ENCODE measurements at regions not wholly inside any gene's neighbourhood (a gene's known extent, or its start where the extent isn't known, plus 50 kb on each side); places are given as distances from the start of the nearest gene placed in this dataset.

GRCh38 chr3:18730491-18730890 is 305.4 kb upstream of the SATB1 start:
- no peaks in the 10 kb centered on the region for H3K9me3 ChIP-seq (ENCODE audit: control insufficient read depth, insufficient read depth, low read depth, low read length)
- POLR2A ChIA-PET: no interaction called here
- H3K4me1 ChIP-seq (ENCODE audit: control insufficient read depth, insufficient read depth, low read length): no peaks in the 10 kb centered on the region
- no peak overlapping the region for H3K4me3 ChIP-seq (ENCODE audit: low read depth, low read length)
- CTCF ChIA-PET: no interaction called here
- TF ChIP-seq ZNF2 (tag by site-specific recombination; IDR thresholded peaks at IDR 0.05): no peak
- no peak for TF ChIP-seq ZNF354C (tag by site-specific recombination; IDR thresholded peaks at IDR 0.05; ENCODE audit: borderline replicate concordance, low read depth)
- TF ChIP-seq ZNF785 (tag by site-specific recombination; IDR thresholded peaks at IDR 0.05): no peak
- no peak for TF ChIP-seq ZNF24 (tag by site-specific recombination; IDR thresholded peaks at IDR 0.05)
- TF ChIP-seq, protein P1, sequence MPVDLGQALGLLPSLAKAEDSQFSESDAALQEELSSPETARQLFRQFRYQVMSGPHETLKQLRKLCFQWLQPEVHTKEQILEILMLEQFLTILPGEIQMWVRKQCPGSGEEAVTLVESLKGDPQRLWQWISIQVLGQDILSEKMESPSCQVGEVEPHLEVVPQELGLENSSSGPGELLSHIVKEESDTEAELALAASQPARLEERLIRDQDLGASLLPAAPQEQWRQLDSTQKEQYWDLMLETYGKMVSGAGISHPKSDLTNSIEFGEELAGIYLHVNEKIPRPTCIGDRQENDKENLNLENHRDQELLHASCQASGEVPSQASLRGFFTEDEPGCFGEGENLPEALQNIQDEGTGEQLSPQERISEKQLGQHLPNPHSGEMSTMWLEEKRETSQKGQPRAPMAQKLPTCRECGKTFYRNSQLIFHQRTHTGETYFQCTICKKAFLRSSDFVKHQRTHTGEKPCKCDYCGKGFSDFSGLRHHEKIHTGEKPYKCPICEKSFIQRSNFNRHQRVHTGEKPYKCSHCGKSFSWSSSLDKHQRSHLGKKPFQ (tag by site-specific recombination; IDR thresholded peaks at IDR 0.05): no peak
- TF ChIP-seq IKZF3 (tag by site-specific recombination; IDR thresholded peaks at IDR 0.05): no peak
- TF ChIP-seq ZBTB6 (tag by site-specific recombination; IDR thresholded peaks at IDR 0.05): no peak
- TF ChIP-seq ZNF501 (tag by site-specific recombination; IDR thresholded peaks at IDR 0.05): no peak
- TF ChIP-seq ZNF404 (tag by site-specific recombination; IDR thresholded peaks at IDR 0.05): no peak
- TF ChIP-seq ZNF274 (IDR thresholded peaks at IDR 0.05; ENCODE audit: low read length): no peak
- no peak for TF ChIP-seq ZNF274 (tag by site-specific recombination; IDR thresholded peaks at IDR 0.05; ENCODE audit: borderline replicate concordance)
- no peak for TF ChIP-seq ZNF776 (tag by site-specific recombination; IDR thresholded peaks at IDR 0.05; ENCODE audit: borderline replicate concordance)
- TF ChIP-seq ZSCAN16 (tag by site-specific recombination; IDR thresholded peaks at IDR 0.05): no peak
- TF ChIP-seq ZNF747 (tag by site-specific recombination; IDR thresholded peaks at IDR 0.05): no peak
- TF ChIP-seq TCF7L2 (IDR thresholded peaks at IDR 0.05; ENCODE audit: borderline replicate concordance, low read depth, low read length): no peak
- no peak for TF ChIP-seq ZNF664 (tag by site-specific recombination; IDR thresholded peaks at IDR 0.05)
- no peak for TF ChIP-seq ZFP3 (tag by site-specific recombination; IDR thresholded peaks at IDR 0.05; ENCODE audit: low read depth)
- no peak for TF ChIP-seq ZNF704 (tag by site-specific recombination; IDR thresholded peaks at IDR 0.05)
- H3K27ac ChIP-seq (ENCODE audit: extremely low read depth, low read depth, low read length): no peak overlapping the region
- no peaks in the 10 kb centered on the region for H3K36me3 ChIP-seq (ENCODE audit: control insufficient read depth in 2 of 2, insufficient read depth in 1 of 2, low read length in 2 of 2)

GRCh38 chr3:18729671-18730070 is 304.5 kb upstream of the SATB1 start:
- H3K4me1 ChIP-seq (ENCODE audit: control insufficient read depth, insufficient read depth, low read length): no peaks in the 10 kb centered on the region
- ChIA-PET CTCF (no interaction called here), POLR2A (no interaction called here)
- no peaks in the 10 kb centered on the region for H3K9me3 ChIP-seq (ENCODE audit: control insufficient read depth, insufficient read depth, low read depth, low read length)
- H3K36me3 ChIP-seq (ENCODE audit: control insufficient read depth in 2 of 2, insufficient read depth in 1 of 2, low read length in 2 of 2): no peaks in the 10 kb centered on the region
- no peak for TF ChIP-seq ZNF394 (tag by site-specific recombination; IDR thresholded peaks at IDR 0.05; ENCODE audit: borderline replicate concordance)
- no peak for TF ChIP-seq ZBTB11 (tag by site-specific recombination; conservative IDR thresholded peaks at IDR 0.05; ENCODE audit: low read depth)
- no peak for TF ChIP-seq ZBTB17 (tag by site-specific recombination; IDR thresholded peaks at IDR 0.05)
- no peak for TF ChIP-seq ZBTB44 (tag by site-specific recombination; IDR thresholded peaks at IDR 0.05)
- TF ChIP-seq ELK4 (IDR thresholded peaks at IDR 0.05; ENCODE audit: borderline replicate concordance, low read depth, low read length): no peak
- no peak for TF ChIP-seq RBAK (tag by site-specific recombination; IDR thresholded peaks at IDR 0.05)
- no peak for TF ChIP-seq ZNF133 (tag by site-specific recombination; IDR thresholded peaks at IDR 0.05)
- no peak for TF ChIP-seq ZNF112 (tag by site-specific recombination; IDR thresholded peaks at IDR 0.05)
- H3K4me3 ChIP-seq (ENCODE audit: low read depth, low read length): no peak overlapping the region
- no peak overlapping the region for H3K27ac ChIP-seq (ENCODE audit: extremely low read depth, low read depth, low read length)

Measured in HEK293 (cell line).